NCI-H1930 (cell line): ENCODE measurements at regions not wholly inside any gene's neighbourhood (a gene's known extent, or its start where the extent isn't known, plus 50 kb on each side); places are given as distances from the start of the nearest gene placed in this dataset.
A peak's percentile ranks its signal among the peaks of the same experiment; 100 is the strongest.
"Not testable (repeated sequence)": the region's sequence is repeated elsewhere in the genome, so short reads cannot be mapped to it uniquely, and the experiment has no call there.

ENCODE experiments used
- DNase-seq, 2 experiments: peaks; one replicate each; lab custom pipeline; 2025; lab: John Stamatoyannopoulos, UW

DNA sequence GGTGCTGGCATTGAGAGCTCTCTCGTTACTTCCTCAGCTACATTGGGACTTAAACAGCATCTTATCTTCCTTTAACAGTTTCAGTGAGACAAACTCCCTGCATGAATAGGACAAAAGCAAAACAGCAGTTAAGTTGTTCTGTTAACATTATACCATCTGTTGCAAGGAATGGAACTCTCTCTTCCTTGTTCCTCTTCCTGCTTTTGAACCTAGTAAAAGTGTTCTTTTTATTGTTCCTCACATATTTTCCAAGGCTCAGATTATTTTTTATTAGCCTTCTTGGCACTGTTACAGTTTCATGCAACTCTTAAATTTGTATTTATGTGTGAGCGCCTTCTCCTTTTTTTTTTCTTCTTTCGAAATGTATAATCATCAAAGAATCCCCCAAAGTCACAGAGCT lies 202.6 kb upstream of the UFM1 start:
- DNase-seq: no peak

GRCh38 chr13:38141792-38142191 lies 207.9 kb upstream of the UFM1 start:
- DNase-seq: no peak

GRCh38 chr13:38135592-38135991 lies 214.1 kb upstream of the UFM1 start:
- no peak for DNase-seq

GRCh38 chr13:38121267-38121666 lies 228.4 kb upstream of the UFM1 start:
- DNase-seq: no peak

DNA sequence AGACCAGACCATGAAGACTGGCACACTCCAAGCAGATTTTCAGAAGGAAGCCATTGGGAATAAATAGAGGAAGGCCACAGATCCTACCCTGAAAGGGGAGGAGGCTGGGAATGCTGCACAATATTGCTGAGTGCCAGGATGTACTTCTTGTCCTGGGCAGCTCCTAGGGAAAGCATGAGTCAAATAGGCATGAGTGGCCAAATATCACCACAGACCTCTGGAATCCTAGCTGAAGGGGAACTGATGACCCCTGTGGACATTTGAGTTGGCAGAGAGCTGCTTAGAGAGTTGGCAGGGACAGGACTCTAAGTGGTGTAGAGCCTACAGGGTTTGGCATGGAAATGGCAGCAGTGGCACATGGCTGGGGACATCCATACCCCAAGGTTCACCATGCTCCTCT lies 234.3 kb upstream of the TRPC4 start:
- DNase-seq: no peak

DNA sequence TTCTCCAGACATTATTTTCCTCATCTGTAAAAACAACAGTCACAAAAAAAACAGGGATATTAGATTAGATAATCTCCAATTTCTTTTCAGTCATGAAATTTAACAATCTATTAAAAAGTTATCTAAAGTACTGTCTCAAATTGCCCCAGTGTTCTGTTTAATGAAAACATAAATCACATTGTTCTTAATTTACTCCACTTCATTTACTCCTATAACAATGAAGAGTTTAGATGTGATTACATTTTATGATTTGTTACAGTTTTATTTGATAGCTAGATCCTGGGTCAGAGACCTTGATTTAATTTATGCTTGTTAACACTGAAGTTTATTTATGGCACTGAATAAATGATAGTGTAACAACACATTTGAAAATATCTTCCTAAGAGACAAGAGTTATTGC lies 230.2 kb upstream of the TRPC4 start:
- DNase-seq: no peak

DNA sequence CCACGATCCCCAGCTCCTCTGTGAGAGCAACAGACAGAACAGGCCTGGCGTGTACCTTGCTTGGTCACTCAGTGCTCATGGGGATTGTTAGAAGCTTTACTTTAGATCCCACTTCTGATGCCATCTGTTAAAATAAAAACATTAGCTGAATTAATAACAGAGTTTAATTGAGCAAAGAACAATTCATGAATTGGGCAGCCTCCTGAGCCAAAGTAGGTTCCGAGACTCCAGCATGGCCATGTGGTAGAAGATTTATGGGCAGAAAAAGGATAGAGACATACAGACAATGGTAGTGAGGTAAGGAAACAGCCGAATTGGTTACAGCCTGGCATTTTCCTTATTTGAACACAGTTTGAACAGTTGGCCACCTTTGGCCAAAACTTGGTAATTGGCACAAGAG lies 223.9 kb upstream of the TRPC4 start:
- no peak for DNase-seq

- no peak for DNase-seq
These were observed 221.3 kb upstream of the TRPC4 start for GRCh38 chr13:38090913-38091312.

DNA sequence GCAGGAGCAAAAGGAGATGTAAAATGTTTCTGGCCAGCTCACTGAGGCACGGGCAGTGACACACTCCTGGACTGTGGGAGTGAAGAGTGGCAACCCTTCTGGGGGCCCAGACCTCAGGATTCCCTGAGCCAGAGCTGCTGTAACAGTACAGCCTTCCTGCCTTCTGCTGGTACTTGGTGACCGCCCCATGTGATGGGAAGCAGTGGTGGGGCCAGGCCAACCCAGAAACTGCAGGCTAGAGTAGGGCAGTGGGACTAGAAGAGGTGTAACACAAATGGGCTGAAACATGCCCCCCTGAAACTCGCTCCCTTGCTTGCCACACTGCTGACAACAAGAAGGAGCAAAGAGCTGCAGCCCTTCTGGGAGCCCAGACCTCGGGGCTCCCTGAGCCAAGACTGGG lies 217.1 kb upstream of the TRPC4 start:
- no peak for DNase-seq

GRCh38 chr13:38086013-38086412 lies 216.4 kb upstream of the TRPC4 start:
- no peak for DNase-seq

- no peak for DNase-seq
These were observed 204.4 kb upstream of the TRPC4 start for GRCh38 chr13:38073931-38074330.

- DNase-seq: no peak
These were observed 203.1 kb upstream of the TRPC4 start for GRCh38 chr13:38072696-38073095.

- not testable (repeated sequence) for DNase-seq
These were observed 201.8 kb upstream of the TRPC4 start for GRCh38 chr13:38071340-38071739.

DNA sequence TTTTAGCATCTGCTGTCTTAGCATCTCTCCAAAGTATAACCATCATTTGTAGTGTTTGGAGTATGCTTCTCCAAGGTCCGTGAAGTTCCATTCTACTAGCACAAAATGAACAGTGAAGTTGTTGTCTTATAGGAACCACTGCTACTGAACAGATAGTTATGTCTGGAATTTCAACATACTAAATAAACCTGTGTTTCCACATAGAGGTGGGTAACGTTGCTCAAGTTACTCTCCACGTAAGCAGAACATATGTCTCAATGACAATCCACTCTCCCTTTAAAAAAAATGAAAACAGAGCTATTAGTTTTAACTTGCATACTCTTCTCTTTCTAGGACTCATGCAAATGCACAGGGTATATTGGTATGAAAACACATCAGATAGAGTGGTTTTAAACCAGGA lies 184.3 kb upstream of the TRPC4 start:
- DNase-seq: no peak

GRCh38 chr13:38046049-38046376 lies 176.4 kb upstream of the TRPC4 start:
- DNase-seq: no peak

DNA sequence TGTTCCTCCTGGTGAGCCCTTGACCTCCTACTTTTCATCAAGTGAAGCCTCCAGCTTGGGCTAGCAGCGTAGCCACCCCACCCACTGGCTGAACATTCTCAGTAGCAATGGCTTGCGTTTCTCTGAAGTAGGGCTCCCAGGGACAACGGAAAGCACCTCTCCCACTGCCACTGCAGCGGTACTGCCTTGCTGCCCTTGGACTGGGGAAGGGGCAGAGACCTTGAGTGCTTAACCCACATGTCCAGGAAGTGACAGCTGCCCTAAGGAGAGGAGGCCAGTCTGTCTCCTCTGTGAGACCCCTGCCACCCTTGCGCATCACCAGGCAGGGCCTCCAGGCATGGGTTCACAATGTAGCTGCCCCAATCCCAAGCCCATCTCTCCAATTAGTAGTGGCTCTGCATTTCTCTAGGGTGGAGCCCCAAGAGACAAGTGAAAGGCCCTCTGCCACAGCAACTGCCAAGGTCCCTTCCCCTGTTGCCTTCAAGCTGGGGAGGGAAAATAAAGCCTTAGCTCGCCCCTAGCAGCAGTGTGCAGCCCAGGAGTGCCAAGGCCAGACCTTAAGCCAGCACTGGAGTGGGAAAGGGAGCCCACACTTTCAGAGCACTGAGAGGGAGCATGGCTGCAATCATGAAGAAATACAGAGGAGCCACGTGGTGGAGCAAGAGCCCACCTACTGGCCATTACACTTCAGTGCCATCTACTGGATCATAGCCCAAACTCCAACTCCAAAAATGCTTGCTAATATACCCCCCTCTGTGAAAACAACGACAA lies 175.9 kb upstream of the TRPC4 start:
- no peak for DNase-seq

- no peak for DNase-seq
These were observed 174.5 kb upstream of the TRPC4 start for GRCh38 chr13:38044067-38044466.

- no peak for DNase-seq
These were observed 173.2 kb upstream of the TRPC4 start for GRCh38 chr13:38042771-38043170.

DNA sequence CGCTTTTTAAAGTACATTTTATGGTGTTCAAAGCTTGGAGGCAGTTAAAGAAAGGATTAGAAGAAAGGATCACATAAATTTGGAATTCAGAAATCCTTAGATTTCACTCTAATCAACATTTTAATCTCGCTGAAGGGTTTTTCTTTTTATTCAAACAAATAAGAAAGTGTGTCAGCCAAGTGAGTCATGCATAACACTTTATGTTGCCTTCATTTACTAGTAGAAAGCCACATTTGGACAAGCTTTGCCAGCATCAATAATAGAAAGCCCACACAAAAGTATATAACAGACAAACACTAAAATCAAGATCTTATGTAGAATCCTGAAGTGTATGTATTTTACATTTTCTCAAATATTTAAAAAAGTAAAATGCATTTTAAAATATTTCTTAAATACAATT lies 154.9 kb upstream of the TRPC4 start:
- DNase-seq: no peak

GRCh38 chr13:38017320-38017719 lies 147.7 kb upstream of the TRPC4 start:
- no peak for DNase-seq

- no peak for DNase-seq
These were observed 144.1 kb upstream of the TRPC4 start for GRCh38 chr13:38013676-38014075.

DNA sequence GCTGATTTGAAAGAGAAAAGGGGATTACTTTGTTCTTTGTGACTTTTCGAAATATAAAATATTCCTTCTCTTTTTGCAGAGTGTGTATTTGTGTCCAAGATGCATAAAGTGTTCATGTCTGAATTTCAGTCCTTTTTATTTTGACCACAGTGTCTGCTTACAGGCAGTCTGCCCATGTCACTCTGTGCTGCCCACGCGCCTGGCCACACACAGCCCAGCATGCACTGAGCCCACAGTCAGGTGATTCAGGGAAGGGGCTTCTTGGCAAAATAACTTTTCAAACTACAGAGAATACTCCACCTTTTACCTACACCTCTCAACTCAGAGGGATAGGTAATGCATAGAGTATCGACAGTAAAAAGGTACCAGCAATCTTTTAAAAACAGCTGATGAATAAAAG lies 142.5 kb upstream of the TRPC4 start:
- no peak for DNase-seq

GRCh38 chr13:38008636-38009035 lies 139.1 kb upstream of the TRPC4 start:
- no peak for DNase-seq

GRCh38 chr13:38002606-38003005 lies 133.0 kb upstream of the TRPC4 start:
- peak; percentile 46 to 65 for DNase-seq

GRCh38 chr13:37997641-37998040 lies 128.1 kb upstream of the TRPC4 start:
- DNase-seq: no peak
